ENCODE measurements at regions not wholly inside any gene's neighbourhood (a gene's known extent, or its start where the extent isn't known, plus 50 kb on each side); places are given as distances from the start of the nearest gene placed in this dataset.

- Histone ChIP-seq H3K27ac (ENCODE audit: low read depth, low read length) (no peak overlapping the region), H3K9me2 (replicated peaks; ENCODE audit: control insufficient read depth, low read length) (no peaks in the 10 kb centered on the region), H3K4me1 (ENCODE audit: control insufficient read depth, low read length) (no peaks in the 10 kb centered on the region), H3K4me2 (ENCODE audit: low read length) (no peak overlapping the region), H3K4me3 (ENCODE audit: low read length) (no peak overlapping the region), H3K27me3 (ENCODE audit: control insufficient read depth, low read length) (peaks cover 7% of the 10 kb centered on the region; the same call in 1 of the 2 replicates), H3K79me2 (ENCODE audit: control insufficient read depth, low read length) (no peaks in the 10 kb centered on the region), H3F3A (ENCODE audit: control insufficient read depth, insufficient read depth) (no peaks in the 10 kb centered on the region), H3K9me3 (ENCODE audit: control insufficient read depth, insufficient read depth, low read length) (peaks cover 12% of the 10 kb centered on the region), H3K36me3 (ENCODE audit: control insufficient read depth, low read length) (no peaks in the 10 kb centered on the region), H4K20me1 (ENCODE audit: control insufficient read depth, insufficient read depth, low read depth, low read length) (no peaks in the 10 kb centered on the region)
- TF ChIP-seq CTCF (IDR thresholded peaks at IDR 0.05; ENCODE audit: low read depth, low read length, poor library complexity, severe bottlenecking): no peak
- no peak for TF ChIP-seq EZH2phosphoT487 (IDR thresholded peaks at IDR 0.05; ENCODE audit: borderline replicate concordance, low read length)
These were observed 404.4 kb upstream of the MDFIC2 start for GRCh38 chr3:70716832-70717231.

GRCh38 chr3:70712449-70713082 is 400.1 kb upstream of the MDFIC2 start:
- no peaks in the 10 kb centered on the region for H3K79me2 ChIP-seq (ENCODE audit: control insufficient read depth, low read length)
- peaks cover 12% of the 10 kb centered on the region for H3K9me3 ChIP-seq (ENCODE audit: control insufficient read depth, insufficient read depth, low read length)
- H3K4me1 ChIP-seq (ENCODE audit: control insufficient read depth, low read length): no peaks in the 10 kb centered on the region
- H4K20me1 ChIP-seq (ENCODE audit: control insufficient read depth, insufficient read depth, low read depth, low read length): no peaks in the 10 kb centered on the region
- no peaks in the 10 kb centered on the region for H3K9me2 ChIP-seq (replicated peaks; ENCODE audit: control insufficient read depth, low read length)
- TF ChIP-seq EZH2phosphoT487 (IDR thresholded peaks at IDR 0.05; ENCODE audit: borderline replicate concordance, low read length) (no peak), CTCF (IDR thresholded peaks at IDR 0.05; ENCODE audit: low read depth, low read length, poor library complexity, severe bottlenecking) (no peak)
- no peak overlapping the region for H3K4me3 ChIP-seq (ENCODE audit: low read length)
- no peaks in the 10 kb centered on the region for H3K36me3 ChIP-seq (ENCODE audit: control insufficient read depth, low read length)
- H3K4me2 ChIP-seq (ENCODE audit: low read length): no peak overlapping the region
- H3K27ac ChIP-seq (ENCODE audit: low read depth, low read length): no peak overlapping the region
- H3F3A ChIP-seq (ENCODE audit: control insufficient read depth, insufficient read depth): no peaks in the 10 kb centered on the region
- peaks cover 4% of the 10 kb centered on the region; the same call in 1 of the 2 replicates for H3K27me3 ChIP-seq (ENCODE audit: control insufficient read depth, low read length)

GRCh38 chr3:70703305-70704102 is 391.1 kb upstream of the MDFIC2 start:
- H3K9me3 ChIP-seq (ENCODE audit: control insufficient read depth, insufficient read depth, low read length): no peaks in the 10 kb centered on the region
- H4K20me1 ChIP-seq (ENCODE audit: control insufficient read depth, insufficient read depth, low read depth, low read length): no peaks in the 10 kb centered on the region
- no peaks in the 10 kb centered on the region for H3F3A ChIP-seq (ENCODE audit: control insufficient read depth, insufficient read depth)
- no peak overlapping the region for H3K4me3 ChIP-seq (ENCODE audit: low read length)
- TF ChIP-seq CTCF (IDR thresholded peaks at IDR 0.05; ENCODE audit: low read depth, low read length, poor library complexity, severe bottlenecking) (no peak), EZH2phosphoT487 (IDR thresholded peaks at IDR 0.05; ENCODE audit: borderline replicate concordance, low read length) (no peak)
- no peak overlapping the region for H3K27ac ChIP-seq (ENCODE audit: low read depth, low read length)
- no peaks in the 10 kb centered on the region for H3K36me3 ChIP-seq (ENCODE audit: control insufficient read depth, low read length)
- no peaks in the 10 kb centered on the region for H3K27me3 ChIP-seq (ENCODE audit: control insufficient read depth, low read length)
- H3K9me2 ChIP-seq (replicated peaks; ENCODE audit: control insufficient read depth, low read length): no peaks in the 10 kb centered on the region
- H3K4me1 ChIP-seq (ENCODE audit: control insufficient read depth, low read length): no peaks in the 10 kb centered on the region
- no peaks in the 10 kb centered on the region for H3K79me2 ChIP-seq (ENCODE audit: control insufficient read depth, low read length)
- no peak overlapping the region for H3K4me2 ChIP-seq (ENCODE audit: low read length)

All from DOHH2 (cell line).